ENCODE measurements at regions not wholly inside any gene's neighbourhood (a gene's known extent, or its start where the extent isn't known, plus 50 kb on each side); places are given as distances from the start of the nearest gene placed in this dataset.

DNA sequence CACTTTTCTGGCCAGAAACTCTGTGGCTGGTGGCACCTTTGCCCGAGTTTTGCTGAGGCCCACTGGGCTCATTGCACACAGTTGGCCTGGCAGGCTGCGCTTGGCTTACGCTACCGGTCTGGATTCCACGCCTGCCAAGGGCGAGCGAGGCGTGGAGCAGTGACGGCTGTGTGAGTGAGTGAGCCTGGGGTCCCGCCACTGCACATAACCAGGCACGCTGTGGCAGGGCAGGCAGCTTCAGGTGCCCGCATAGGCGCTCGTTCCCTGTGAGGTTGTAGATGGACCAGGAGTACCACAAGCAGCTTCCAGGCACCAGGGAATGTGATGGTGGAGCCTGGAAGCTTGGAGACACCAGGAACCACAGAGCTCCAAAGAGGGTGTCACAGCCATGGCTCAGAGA is 190.1 kb upstream of the DEFB112 start:
- no peak for DNase-seq
- Histone ChIP-seq H3K27me3 (no peaks in the 10 kb centered on the region), H3K9me3 (peaks cover 0 to 8% (median 0%) of the 10 kb centered on the region in 3 donors), H3K4me3 (no peak overlapping the region), H3K27ac (no peak overlapping the region), H3K4me1 (no peaks in the 10 kb centered on the region), H3K36me3 (no peaks in the 10 kb centered on the region)
- WGBS, 2 donors: 85 to 90% methylated on average over 4 to 5 of the region's 14 CpGs
- TF ChIP-seq, protein P1, sequence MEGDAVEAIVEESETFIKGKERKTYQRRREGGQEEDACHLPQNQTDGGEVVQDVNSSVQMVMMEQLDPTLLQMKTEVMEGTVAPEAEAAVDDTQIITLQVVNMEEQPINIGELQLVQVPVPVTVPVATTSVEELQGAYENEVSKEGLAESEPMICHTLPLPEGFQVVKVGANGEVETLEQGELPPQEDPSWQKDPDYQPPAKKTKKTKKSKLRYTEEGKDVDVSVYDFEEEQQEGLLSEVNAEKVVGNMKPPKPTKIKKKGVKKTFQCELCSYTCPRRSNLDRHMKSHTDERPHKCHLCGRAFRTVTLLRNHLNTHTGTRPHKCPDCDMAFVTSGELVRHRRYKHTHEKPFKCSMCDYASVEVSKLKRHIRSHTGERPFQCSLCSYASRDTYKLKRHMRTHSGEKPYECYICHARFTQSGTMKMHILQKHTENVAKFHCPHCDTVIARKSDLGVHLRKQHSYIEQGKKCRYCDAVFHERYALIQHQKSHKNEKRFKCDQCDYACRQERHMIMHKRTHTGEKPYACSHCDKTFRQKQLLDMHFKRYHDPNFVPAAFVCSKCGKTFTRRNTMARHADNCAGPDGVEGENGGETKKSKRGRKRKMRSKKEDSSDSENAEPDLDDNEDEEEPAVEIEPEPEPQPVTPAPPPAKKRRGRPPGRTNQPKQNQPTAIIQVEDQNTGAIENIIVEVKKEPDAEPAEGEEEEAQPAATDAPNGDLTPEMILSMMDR (IDR thresholded peaks at IDR 0.05): no peak
- no peak for TF ChIP-seq POLR2A (IDR thresholded peaks at IDR 0.05)
- intact Hi-C loops (cut with DNase I): no loop called here

GRCh38 chr6:50240986-50241385 is 191.3 kb upstream of the DEFB112 start:
- H3K36me3 ChIP-seq: no peaks in the 10 kb centered on the region
- H3K9me3 ChIP-seq: peaks cover 0 to 8% (median 0%) of the 10 kb centered on the region in 3 donors
- whole genome bisulfite sequencing, 2 donors: 81% methylated on average over 5 of the region's 8 CpGs; no CpG with 5 or more reads in 1 of the 2 donors
- intact Hi-C loops (cut with DNase I): no loop called here
- H3K4me3 ChIP-seq: no peak overlapping the region
- H3K27me3 ChIP-seq: no peaks in the 10 kb centered on the region
- H3K4me1 ChIP-seq: no peaks in the 10 kb centered on the region
- no peak for DNase-seq
- TF ChIP-seq POLR2A (IDR thresholded peaks at IDR 0.05): no peak
- TF ChIP-seq, protein P1 (IDR thresholded peaks at IDR 0.05): no peak
- no peak overlapping the region for H3K27ac ChIP-seq

- Histone ChIP-seq H3K4me3 (no peak overlapping the region), H3K9me3 (no peaks in the 10 kb centered on the region), H3K27me3 (no peaks in the 10 kb centered on the region), H3K36me3 (no peaks in the 10 kb centered on the region), H3K27ac (no peak overlapping the region), H3K4me1 (no peaks in the 10 kb centered on the region)
- DNase-seq: no peak
- 5 to 40% methylated on average over 2 of the region's 2 CpGs for WGBS, 2 donors
- intact Hi-C loops (cut with DNase I): no loop called here
- no peak for TF ChIP-seq POLR2A (IDR thresholded peaks at IDR 0.05)
- TF ChIP-seq, protein P1 (IDR thresholded peaks at IDR 0.05): no peak
Observed at GRCh38 chr6:50249493-50249892, 199.8 kb upstream of the DEFB112 start.

GRCh38 chr6:50257322-50257721 is 207.6 kb upstream of the DEFB112 start:
- Histone ChIP-seq H3K4me3 (no peak overlapping the region), H3K36me3 (no peaks in the 10 kb centered on the region), H3K27me3 (no peaks in the 10 kb centered on the region), H3K4me1 (no peaks in the 10 kb centered on the region), H3K9me3 (no peaks in the 10 kb centered on the region), H3K27ac (no peak overlapping the region)
- TF ChIP-seq, protein P1 (IDR thresholded peaks at IDR 0.05): no peak
- TF ChIP-seq POLR2A (IDR thresholded peaks at IDR 0.05): no peak
- no peak for DNase-seq
- intact Hi-C loops (cut with DNase I): no loop called here
- WGBS, 2 donors: 85 to 87% methylated on average over 1 of the region's 1 CpG

DNA sequence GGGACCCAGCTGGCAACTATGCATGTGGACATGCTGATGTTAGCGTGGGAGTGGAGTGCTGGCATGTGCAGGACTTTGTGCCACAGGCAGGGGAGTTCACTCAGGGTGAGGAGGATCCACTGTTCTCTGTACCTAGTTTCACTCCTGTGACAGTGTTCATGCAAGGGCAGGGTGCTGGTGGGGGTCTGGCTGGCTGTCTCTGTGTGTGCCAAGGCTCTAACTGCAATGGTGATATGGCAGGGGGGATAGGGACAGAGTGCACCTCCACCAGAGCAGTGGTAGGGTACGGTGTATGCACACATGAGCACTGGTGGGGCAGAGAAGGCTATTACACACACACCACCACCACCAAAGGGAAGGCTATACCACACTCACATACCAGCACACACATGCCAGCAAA is 210.2 kb upstream of the DEFB112 start:
- H3K27ac ChIP-seq: no peak overlapping the region
- H3K27me3 ChIP-seq: no peaks in the 10 kb centered on the region
- no peaks in the 10 kb centered on the region for H3K36me3 ChIP-seq
- no peak for DNase-seq
- 57 to 87% methylated on average over 1 to 2 of the region's 2 CpGs for WGBS, 2 donors
- intact Hi-C loops (cut with DNase I): no loop called here
- H3K4me3 ChIP-seq: no peak overlapping the region
- TF ChIP-seq, protein P1 (IDR thresholded peaks at IDR 0.05): no peak
- no peak for TF ChIP-seq POLR2A (IDR thresholded peaks at IDR 0.05)
- H3K9me3 ChIP-seq: no peaks in the 10 kb centered on the region
- H3K4me1 ChIP-seq: no peaks in the 10 kb centered on the region

Measured in esophagus squamous epithelium (tissue), 5 donors.